ENCODE measurements at regions not wholly inside any gene's neighbourhood (a gene's known extent, or its start where the extent isn't known, plus 50 kb on each side); places are given as distances from the start of the nearest gene placed in this dataset.
"Not testable (repeated sequence)": the region's sequence is repeated elsewhere in the genome, so short reads cannot be mapped to it uniquely, and the experiment has no call there.

GRCh38 chr2:192809173-192809572 lies 614.4 kb upstream of the TMEFF2 start:
- DNase-seq, result no peak

GRCh38 chr2:192783643-192784042 lies 588.9 kb upstream of the TMEFF2 start:
- DNase-seq, result no peak

DNA sequence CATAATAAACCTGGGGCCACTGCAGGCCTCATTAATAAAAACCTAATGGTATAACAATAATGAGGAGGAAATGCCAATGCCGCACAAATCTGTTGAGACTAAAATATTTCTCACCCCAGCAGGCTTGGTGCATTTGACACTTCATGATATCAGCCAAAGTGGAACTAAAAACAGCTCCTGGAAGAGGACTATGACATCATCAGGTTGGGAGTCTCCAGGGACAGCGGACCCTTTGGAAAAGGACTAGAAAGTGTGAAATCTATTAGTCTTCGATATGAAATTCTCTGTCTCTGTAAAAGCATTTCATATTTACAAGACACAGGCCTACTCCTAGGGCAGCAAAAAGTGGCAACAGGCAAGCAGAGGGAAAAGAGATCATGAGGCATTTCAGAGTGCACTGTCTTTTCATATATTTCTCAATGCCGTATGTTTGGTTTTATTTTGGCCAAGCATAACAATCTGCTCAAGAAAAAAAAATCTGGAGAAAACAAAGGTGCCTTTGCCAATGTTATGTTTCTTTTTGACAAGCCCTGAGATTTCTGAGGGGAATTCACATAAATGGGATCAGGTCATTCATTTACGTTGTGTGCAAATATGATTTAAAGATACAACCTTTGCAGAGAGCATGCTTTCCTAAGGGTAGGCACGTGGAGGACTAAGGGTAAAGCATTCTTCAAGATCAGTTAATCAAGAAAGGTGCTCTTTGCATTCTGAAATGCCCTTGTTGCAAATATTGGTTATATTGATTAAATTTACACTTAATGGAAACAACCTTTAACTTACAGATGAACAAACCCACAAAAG lies 580.9 kb upstream of the TMEFF2 start:
- DNase-seq, result no peak

- no peak for DNase-seq
Observed at GRCh38 chr2:192775011-192775410, 580.3 kb upstream of the TMEFF2 start.

- no peak for DNase-seq
Observed at GRCh38 chr2:192773044-192773443, 578.3 kb upstream of the TMEFF2 start.

GRCh38 chr2:192749611-192750200 lies 555.0 kb upstream of the TMEFF2 start:
- no peak for DNase-seq

GRCh38 chr2:192741889-192742288 lies 547.2 kb upstream of the TMEFF2 start:
- no peak for DNase-seq

DNA sequence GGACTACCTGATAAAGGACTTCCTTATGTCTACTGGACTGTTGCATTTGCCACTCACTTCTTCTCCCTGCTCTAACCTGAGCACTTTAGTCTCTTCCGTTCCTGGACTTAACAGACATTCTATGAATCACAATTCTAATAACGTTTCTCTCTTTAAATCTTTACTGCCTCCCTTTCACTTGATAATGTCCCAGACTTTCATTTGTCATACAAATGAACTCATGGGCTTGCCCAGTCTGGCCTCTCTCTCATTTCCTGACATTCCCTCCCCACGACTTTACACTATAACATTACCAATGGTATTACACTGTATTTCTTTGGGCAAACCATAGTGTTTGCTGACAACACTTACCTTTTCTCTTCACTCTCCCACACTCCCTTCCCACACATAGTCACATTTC lies 540.7 kb upstream of the TMEFF2 start:
- no peak for DNase-seq

GRCh38 chr2:192729369-192729768 lies 534.6 kb upstream of the TMEFF2 start:
- no peak for DNase-seq

DNA sequence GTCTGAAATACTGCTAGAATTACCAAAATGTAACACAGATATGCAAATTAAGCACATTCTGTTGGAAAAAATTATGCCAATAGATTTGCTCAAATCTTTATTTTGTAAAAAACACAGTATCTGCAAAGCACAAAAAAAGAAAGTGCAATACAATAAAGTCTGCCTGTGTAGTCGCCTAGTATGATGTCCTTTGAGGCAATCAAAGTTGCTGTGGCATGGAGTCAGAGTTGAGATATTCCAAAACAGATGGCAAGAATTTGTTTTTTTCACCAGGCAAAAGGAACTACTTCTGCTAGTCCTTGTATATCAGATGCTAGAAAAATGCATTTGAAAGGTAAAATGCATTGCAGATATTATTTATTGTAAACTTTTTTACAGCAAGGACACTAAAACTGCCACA lies 531.3 kb upstream of the TMEFF2 start:
- DNase-seq, result no peak

- DNase-seq, result no peak
Observed at GRCh38 chr2:192719629-192720028, 524.9 kb upstream of the TMEFF2 start.

DNA sequence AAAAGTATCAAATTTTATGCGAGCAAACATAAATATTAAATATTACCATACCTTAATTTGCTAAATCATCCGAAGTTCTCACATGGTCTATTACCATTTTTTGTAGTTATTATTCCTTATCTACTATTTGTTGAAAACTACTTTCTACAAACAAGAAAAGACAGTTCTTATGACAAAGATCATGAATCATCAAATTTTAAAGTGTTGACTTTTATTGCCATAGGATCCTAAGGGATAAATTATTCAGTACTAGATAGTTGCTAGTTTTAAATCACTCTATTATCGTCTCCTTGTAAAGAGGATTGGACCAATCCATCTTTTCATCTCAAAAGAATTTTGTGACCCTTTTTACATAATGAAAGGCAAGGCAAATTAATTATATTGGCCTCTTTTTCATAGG lies 523.6 kb upstream of the TMEFF2 start:
- DNase-seq, result no peak

GRCh38 chr2:192700934-192701333 lies 506.2 kb upstream of the TMEFF2 start:
- no peak for DNase-seq

- no peak for DNase-seq
Observed at GRCh38 chr2:192697880-192698279, 503.1 kb upstream of the TMEFF2 start.

GRCh38 chr2:192696857-192697256 lies 502.1 kb upstream of the TMEFF2 start:
- no peak for DNase-seq

DNA sequence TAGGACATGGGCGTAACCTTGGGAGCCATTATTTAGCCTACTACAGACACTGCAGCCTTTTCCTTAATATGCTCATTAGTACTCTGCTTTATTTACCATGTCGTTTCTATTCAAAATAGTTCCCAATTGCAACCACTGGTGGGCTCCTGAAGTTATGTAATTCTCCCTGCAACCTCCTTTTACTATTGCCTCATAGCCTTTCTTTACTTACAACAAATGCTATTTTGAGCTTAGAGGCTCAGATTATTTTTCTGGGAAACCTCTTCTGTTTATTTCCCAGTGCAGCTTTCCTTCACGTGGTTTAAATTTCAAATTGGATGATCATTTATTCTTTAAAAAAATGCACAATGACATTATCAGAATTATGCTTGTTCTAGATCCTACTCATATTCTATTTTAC lies 492.3 kb upstream of the TMEFF2 start:
- no peak for DNase-seq

- DNase-seq, result not testable (repeated sequence)
Observed at GRCh38 chr2:192682511-192682910, 487.8 kb upstream of the TMEFF2 start.

DNA sequence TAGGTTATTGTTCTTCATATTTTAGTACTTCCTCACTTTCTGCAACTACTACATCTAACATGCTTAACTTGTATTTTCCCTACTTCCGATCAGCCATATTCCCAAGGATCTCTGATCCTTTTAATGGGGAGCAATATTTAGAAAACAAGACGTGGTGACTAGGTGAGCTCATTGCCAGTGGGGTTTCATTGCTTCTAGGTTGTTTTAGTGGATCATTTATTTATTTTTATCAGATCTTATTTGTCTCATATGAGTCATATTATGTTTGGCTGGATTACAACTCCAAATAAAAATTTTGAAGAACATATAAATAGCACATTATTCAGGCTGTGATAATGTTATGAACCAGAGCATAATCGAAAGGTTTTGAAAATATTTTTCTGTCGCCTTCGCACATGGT lies 480.9 kb upstream of the TMEFF2 start:
- no peak for DNase-seq

- no peak for DNase-seq
Observed at GRCh38 chr2:192669505-192670091, 474.9 kb upstream of the TMEFF2 start.

GRCh38 chr2:192660555-192660954 lies 465.8 kb upstream of the TMEFF2 start:
- not testable (repeated sequence) for DNase-seq

DNA sequence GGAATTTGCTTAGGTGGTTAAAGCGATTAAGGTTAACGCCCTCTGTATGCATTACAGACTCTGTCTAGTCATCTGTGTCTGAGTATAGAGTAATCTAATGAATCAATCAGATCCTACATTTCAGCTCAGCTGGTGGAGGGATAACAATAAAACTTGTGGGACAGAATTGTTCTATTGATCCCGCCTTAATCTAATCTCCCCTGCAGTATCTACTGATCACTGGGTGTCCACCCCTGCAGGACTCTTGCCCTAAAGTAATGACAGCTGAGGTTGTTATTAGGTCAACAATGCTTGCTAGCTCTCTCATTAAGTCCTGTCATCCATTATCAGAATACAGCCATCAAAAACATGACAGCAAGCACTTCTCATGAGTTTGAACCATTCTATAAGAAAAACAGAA lies 462.6 kb upstream of the TMEFF2 start:
- no peak for DNase-seq

DNA sequence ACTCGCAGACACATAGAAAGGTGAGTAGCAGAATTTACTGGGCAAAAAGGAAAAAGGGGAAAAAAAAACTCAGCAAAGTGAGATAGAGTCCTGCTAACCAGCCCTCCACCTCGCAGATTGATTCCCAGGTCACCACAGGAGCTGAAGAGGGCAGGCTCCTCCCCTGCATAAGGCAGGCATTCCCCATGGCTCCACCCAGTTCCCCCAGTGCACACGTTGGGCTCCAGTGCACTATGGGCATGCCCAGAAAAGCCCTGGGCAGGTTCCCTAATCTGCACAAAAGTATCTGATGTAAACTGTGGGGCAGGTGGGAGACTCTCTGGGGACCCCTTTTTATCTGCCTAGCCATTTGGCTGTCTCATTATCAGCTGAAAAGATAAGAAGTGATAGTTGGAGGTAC lies 461.2 kb upstream of the TMEFF2 start:
- no peak for DNase-seq

DNA sequence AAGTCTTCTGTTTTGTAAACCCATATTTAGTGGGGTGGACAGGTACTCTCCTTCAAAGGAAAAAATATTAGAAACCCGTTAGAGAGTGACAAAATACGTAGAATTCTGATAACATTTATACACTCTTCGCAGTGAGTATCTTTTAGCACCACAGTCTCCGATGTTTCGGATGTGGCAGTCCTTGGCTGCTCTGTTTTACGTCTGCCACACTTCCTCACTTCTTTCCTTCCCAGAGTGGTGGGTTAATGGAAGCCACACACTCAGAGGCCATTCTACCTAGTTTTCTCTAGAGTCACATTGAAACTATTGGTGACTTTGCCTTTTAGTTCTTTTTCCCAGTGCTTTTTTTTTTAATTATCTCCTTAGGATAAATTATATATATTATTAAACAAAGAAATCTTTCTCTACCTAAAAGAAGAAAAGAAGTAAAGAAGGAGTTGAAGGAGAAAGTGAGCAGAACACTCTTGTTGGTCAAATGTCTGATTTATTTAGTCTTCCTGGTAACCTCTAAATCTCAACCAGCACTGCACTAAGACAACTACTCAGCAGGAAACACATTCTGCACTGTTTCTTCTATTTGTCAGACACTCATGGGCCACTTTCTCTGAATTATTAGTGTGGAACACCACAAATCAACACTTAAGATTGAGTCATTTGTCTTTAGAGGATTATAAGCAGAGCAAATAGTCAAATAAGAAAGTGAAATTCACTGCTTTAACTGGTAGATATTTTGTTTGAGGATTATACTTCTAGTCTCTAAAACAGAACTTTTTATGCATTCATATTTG lies 451.3 kb upstream of the TMEFF2 start:
- no peak for DNase-seq

- no peak for DNase-seq
Observed at GRCh38 chr2:192634557-192634956, 439.8 kb upstream of the TMEFF2 start.

All from stimulated activated CD4-positive, alpha-beta T cell treated with anti-CD3 and anti-CD28 coated beads, Interleukin-4, amount 100 ng/mL, for 1 hour (primary cell).